Sigmoid colon (tissue), 6 donors: ENCODE measurements at regions not wholly inside any gene's neighbourhood (a gene's known extent, or its start where the extent isn't known, plus 50 kb on each side); places are given as distances from the start of the nearest gene placed in this dataset.

Experiments used
- DNase-seq: peaks from one replicate; pipeline ENCODE4 v3.0.0-alpha.2; 2019
- H3K27ac ChIP-seq, 4 donors: fragments of 200-600 bp; sonication (generic); one replicate each; pipeline ENCODE4 v1.5.1; 2016 to 2019; ENCODE audit warnings: mild to moderate bottlenecking in 1 of 4
- H3K27me3 ChIP-seq, 3 donors: fragments of 200-600 bp; sonication (generic); one replicate each; pipeline ENCODE4 v1.5.1; 2019; ENCODE audit warnings: mild to moderate bottlenecking in 1 of 3
- H3K36me3 ChIP-seq, 4 donors: fragments of 200-600 bp; sonication (generic); one replicate each; pipeline ENCODE4 v1.5.1; 2016 to 2019
- H3K4me1 ChIP-seq, 4 donors: fragments of 200-600 bp; sonication (generic); one replicate each; pipeline ENCODE4 v1.5.1; 2017 to 2019
- H3K4me3 ChIP-seq, 4 donors: fragments of 200-600 bp; sonication (generic); one replicate each; pipeline ENCODE4 v1.5.1; 2017 to 2019; ENCODE audit warnings: mild to moderate bottlenecking in 2 of 4, moderate library complexity in 1 of 4
- H3K9me3 ChIP-seq, 4 donors: fragments of 200-600 bp in 3 of 4; sonication (generic) in 3 of 4; one replicate each; pipeline versions ENCODE4 v1.5.1 to v1.6.1; 2013 to 2019
- CTCF ChIP-seq, 4 experiments: fragments of 450-650 bp in 3 of 4; fragments of 200-600 bp in 1 of 4; IDR thresholded peaks; one replicate each; pipeline ENCODE4 v1.5.1; 2016 to 2019; ENCODE audit warnings: antibody characterized with exemption in 4 of 4, mild to moderate bottlenecking in 3 of 4, moderate library complexity in 2 of 4
- EP300 ChIP-seq, 4 donors: sonication (generic); formaldehyde crosslinking; IDR thresholded peaks; one replicate each; pipeline ENCODE4 v1.6.1; 2017; ENCODE audit warnings: antibody characterized with exemption in 4 of 4
- POLR2A ChIP-seq, 2 donors: fragments of 450-650 bp; IDR thresholded peaks; one replicate each; pipeline ENCODE4 v1.6.1; 2016; ENCODE audit warnings: antibody characterized with exemption in 2 of 2, mild to moderate bottlenecking in 2 of 2, moderate library complexity in 2 of 2
- POLR2AphosphoS5 ChIP-seq, 4 donors: sonication (generic); formaldehyde crosslinking; IDR thresholded peaks; one replicate each; pipeline ENCODE4 v1.6.1; 2017; ENCODE audit warnings: antibody characterized with exemption in 4 of 4
- WGBS, 2 donors: extraction: QIAGEN DNeasy Blood & Tissue Kit; methylation state at CpG; one replicate each; pipeline ENCODE4 v1.1.7; 2013; 5-methylcytosine and 5-hydroxymethylcytosine counted together
- intact Hi-C: fragments of 100-400 bp; cut with DNase I; formaldehyde crosslinking; loops from one replicate; pipeline ENCODE4 v1.15.1; 2023
- donor health status: healthy with polysubstance abuse.
- donor health status: healthy.

DNA sequence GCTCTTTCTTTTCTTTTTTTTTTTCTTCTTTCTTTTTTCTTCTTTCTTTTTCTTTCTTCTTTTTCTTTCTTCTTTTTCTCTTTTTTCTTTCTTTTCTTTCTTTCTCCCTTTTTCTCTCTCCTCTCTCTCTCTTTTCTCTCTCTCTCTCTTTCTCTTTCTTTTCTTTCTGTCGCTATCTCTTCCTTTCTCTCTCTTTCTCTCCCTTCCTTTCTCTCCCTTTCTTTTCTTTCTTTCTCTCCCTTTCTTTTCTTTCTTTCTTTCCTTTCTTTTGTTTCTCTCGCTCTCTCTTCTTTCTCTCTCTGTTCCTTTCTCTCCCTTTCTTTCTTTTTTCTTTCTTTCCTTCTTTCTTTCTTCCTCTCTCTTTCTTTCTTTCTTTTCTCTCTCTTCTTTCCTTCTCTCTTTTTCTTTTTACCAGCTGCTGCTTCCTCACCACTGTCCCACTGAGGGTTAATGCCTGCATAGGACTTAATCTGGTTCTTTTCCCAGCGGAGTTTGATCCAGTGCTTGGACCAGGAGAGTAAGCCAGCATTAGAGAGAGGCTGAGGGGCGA is 145.4 kb upstream of the SIX2 start:
- TF ChIP-seq EP300 (IDR thresholded peaks at IDR 0.05): no peak
- no peak for TF ChIP-seq CTCF (IDR thresholded peaks at IDR 0.05)
- TF ChIP-seq POLR2AphosphoS5 (IDR thresholded peaks at IDR 0.05): no peak
- TF ChIP-seq POLR2A (IDR thresholded peaks at IDR 0.05): no peak
- peaks cover 0 to 8% (median 6%) of the 10 kb centered on the region in 4 donors for H3K9me3 ChIP-seq
- intact Hi-C loops: no loop called here
- peaks cover 0 to under 1% (median 0%) of the 10 kb centered on the region in 3 donors for H3K27me3 ChIP-seq
- H3K4me3 ChIP-seq: no peak overlapping the region
- 85 to 87% methylated on average over 4 of the region's 4 CpGs for WGBS, 2 donors
- DNase-seq: no peak
- H3K4me1 ChIP-seq: no peaks in the 10 kb centered on the region
- H3K36me3 ChIP-seq: no peaks in the 10 kb centered on the region
- no peak overlapping the region for H3K27ac ChIP-seq

GRCh38 chr2:45154144-45154543 is 144.9 kb upstream of the SIX2 start:
- H3K4me1 ChIP-seq: no peaks in the 10 kb centered on the region
- 52 to 67% methylated on average over 1 of the region's 1 CpG for WGBS, 2 donors

GRCh38 chr2:45153121-45153520 is 143.9 kb upstream of the SIX2 start:
- 91 to 94% methylated on average over 10 of the region's 10 CpGs for WGBS, 2 donors
- intact Hi-C loops: no loop called here
- Histone ChIP-seq H3K9me3 (peaks cover 2 to 8% (median 6%) of the 10 kb centered on the region in 4 donors), H3K36me3 (no peaks in the 10 kb centered on the region), H3K4me3 (no peak overlapping the region), H3K4me1 (no peaks in the 10 kb centered on the region), H3K27ac (no peak overlapping the region), H3K27me3 (no peaks in the 10 kb centered on the region)
- DNase-seq: no peak
- no peak for TF ChIP-seq POLR2A (IDR thresholded peaks at IDR 0.05)
- TF ChIP-seq POLR2AphosphoS5 (IDR thresholded peaks at IDR 0.05): no peak
- no peak for TF ChIP-seq EP300 (IDR thresholded peaks at IDR 0.05)
- no peak for TF ChIP-seq CTCF (IDR thresholded peaks at IDR 0.05)

More at GRCh38 chr2:45154144-45154543, 144.9 kb upstream of the SIX2 start:
- H3K36me3 ChIP-seq: no peaks in the 10 kb centered on the region
- no peak for TF ChIP-seq POLR2A (IDR thresholded peaks at IDR 0.05)
- TF ChIP-seq CTCF (IDR thresholded peaks at IDR 0.05): no peak
- TF ChIP-seq EP300 (IDR thresholded peaks at IDR 0.05): no peak
- no peak for TF ChIP-seq POLR2AphosphoS5 (IDR thresholded peaks at IDR 0.05)
- no peaks in the 10 kb centered on the region for H3K27me3 ChIP-seq
- H3K4me3 ChIP-seq: no peak overlapping the region
- intact Hi-C loops: no loop called here
- DNase-seq: no peak
- H3K9me3 ChIP-seq: peaks cover 0 to 8% (median 6%) of the 10 kb centered on the region in 4 donors
- H3K27ac ChIP-seq: no peak overlapping the region

DNA sequence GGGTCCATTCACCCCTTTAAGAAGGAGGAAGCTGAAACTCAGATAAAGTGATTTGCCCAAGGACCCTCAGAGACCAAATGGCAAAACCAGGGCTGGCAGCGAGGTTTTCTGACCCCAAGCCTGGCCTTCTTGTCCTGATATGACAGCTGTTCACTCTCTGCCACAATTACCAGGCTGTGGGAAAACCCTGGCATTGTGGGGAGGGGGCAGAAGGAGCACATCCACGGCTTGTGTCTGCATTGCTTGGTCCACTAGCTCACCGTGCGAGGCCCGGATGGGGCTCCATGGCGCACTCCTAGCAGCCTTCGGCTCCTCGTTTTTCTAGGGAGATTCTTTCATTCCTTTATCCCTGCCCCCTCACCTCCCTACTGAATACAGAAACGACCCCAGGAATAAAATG is 143.4 kb upstream of the SIX2 start:
- H3K4me1 ChIP-seq: no peaks in the 10 kb centered on the region
- H3K9me3 ChIP-seq: peaks cover 2 to 8% (median 6%) of the 10 kb centered on the region in 4 donors
- intact Hi-C loops: no loop called here
- no peaks in the 10 kb centered on the region for H3K36me3 ChIP-seq
- H3K4me3 ChIP-seq: no peak overlapping the region
- no peak overlapping the region for H3K27ac ChIP-seq
- TF ChIP-seq CTCF (IDR thresholded peaks at IDR 0.05): no peak
- TF ChIP-seq POLR2A (IDR thresholded peaks at IDR 0.05): no peak
- TF ChIP-seq EP300 (IDR thresholded peaks at IDR 0.05): no peak
- no peak for TF ChIP-seq POLR2AphosphoS5 (IDR thresholded peaks at IDR 0.05)
- no peak for DNase-seq
- WGBS, 2 donors: 83 to 85% methylated on average over 9 of the region's 9 CpGs
- no peaks in the 10 kb centered on the region for H3K27me3 ChIP-seq
